ENCODE measurements at regions not wholly inside any gene's neighbourhood (a gene's known extent, or its start where the extent isn't known, plus 50 kb on each side); places are given as distances from the start of the nearest gene placed in this dataset.

GRCh38 chrX:131792789-131793462, 230.2 kb upstream of the STK26 start:
- Histone ChIP-seq H3K4me3 (replicated peaks in 1 of 3; ENCODE audit: insufficient read depth in 1 of 3, low read depth in 1 of 3, low read length in 3 of 3) (no peak overlapping the region), H3K79me2 (ENCODE audit: control insufficient read depth, insufficient read depth, low read length) (no peaks in the 10 kb centered on the region), H3K9me1 (replicated peaks; ENCODE audit: control insufficient read depth, extremely low read depth, insufficient read depth, low read length) (no peaks in the 10 kb centered on the region), H2AFZ (ENCODE audit: low read depth, low read length) (no peak overlapping the region), H3K27ac (ENCODE audit: insufficient read depth, low read depth, low read length) (no peak overlapping the region), H3K9ac (replicated peaks; ENCODE audit: extremely low read depth, insufficient read depth, low read length) (no peak overlapping the region), H3K4me2 (ENCODE audit: insufficient read depth, low read length) (no peak overlapping the region), H4K20me1 (replicated peaks; ENCODE audit: control insufficient read depth, extremely low read depth, insufficient read depth, low read length) (no peaks in the 10 kb centered on the region), H3K27me3 (ENCODE audit: control insufficient read depth in 2 of 2, insufficient read depth in 2 of 2, low read length in 2 of 2) (no peaks in the 10 kb centered on the region), H3K9me3 (replicated peaks; ENCODE audit: control insufficient read depth, insufficient read depth, low read length) (no peaks in the 10 kb centered on the region), H3K4me1 (ENCODE audit: control insufficient read depth, extremely low read depth, insufficient read depth, low read length) (no peaks in the 10 kb centered on the region), H3K36me3 (ENCODE audit: control insufficient read depth in 2 of 2, extremely low read depth in 1 of 2, insufficient read depth in 2 of 2, low read length in 2 of 2) (no peaks in the 10 kb centered on the region)
- ChIA-PET POLR2A (no interaction called here), CTCF (no interaction called here)
- no TSS peak for BruUV-seq (replicated peaks)
- DNase-seq (ENCODE audit: low read depth, low spot score), result no peak
- dilution Hi-C loops (cut with MboI; ENCODE audit: extremely low pct_ligation_motif_present, low sequenced_read_pairs) (no loop called here), intact Hi-C loops (cut with micrococcal nuclease) (no loop called here)
- FAIRE-seq, result no peak
- TF ChIP-seq POLR2AphosphoS5 (IDR thresholded peaks at IDR 0.05; ENCODE audit: insufficient read depth, low read depth, low read length) (no peak), POLR2A (IDR thresholded peaks at IDR 0.05; ENCODE audit: low read depth, low read length) (no peak), FOS (IDR thresholded peaks at IDR 0.05; ENCODE audit: borderline replicate concordance, insufficient read depth, low read length) (no peak), MYC (IDR thresholded peaks at IDR 0.05; ENCODE audit: low read depth, low read length) (no peak), JUN (IDR thresholded peaks at IDR 0.05; ENCODE audit: borderline replicate concordance, insufficient read depth, insufficient read length, low read depth) (no peak), GATA2 (IDR thresholded peaks at IDR 0.05; ENCODE audit: insufficient read depth, insufficient read length, low read depth, low read length) (no peak), EZH2 (IDR thresholded peaks at IDR 0.05; ENCODE audit: borderline replicate concordance, low read depth, low read length, severe bottlenecking) (no peak)
- TF ChIP-seq, protein P1, sequence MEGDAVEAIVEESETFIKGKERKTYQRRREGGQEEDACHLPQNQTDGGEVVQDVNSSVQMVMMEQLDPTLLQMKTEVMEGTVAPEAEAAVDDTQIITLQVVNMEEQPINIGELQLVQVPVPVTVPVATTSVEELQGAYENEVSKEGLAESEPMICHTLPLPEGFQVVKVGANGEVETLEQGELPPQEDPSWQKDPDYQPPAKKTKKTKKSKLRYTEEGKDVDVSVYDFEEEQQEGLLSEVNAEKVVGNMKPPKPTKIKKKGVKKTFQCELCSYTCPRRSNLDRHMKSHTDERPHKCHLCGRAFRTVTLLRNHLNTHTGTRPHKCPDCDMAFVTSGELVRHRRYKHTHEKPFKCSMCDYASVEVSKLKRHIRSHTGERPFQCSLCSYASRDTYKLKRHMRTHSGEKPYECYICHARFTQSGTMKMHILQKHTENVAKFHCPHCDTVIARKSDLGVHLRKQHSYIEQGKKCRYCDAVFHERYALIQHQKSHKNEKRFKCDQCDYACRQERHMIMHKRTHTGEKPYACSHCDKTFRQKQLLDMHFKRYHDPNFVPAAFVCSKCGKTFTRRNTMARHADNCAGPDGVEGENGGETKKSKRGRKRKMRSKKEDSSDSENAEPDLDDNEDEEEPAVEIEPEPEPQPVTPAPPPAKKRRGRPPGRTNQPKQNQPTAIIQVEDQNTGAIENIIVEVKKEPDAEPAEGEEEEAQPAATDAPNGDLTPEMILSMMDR (IDR thresholded peaks at IDR 0.05; ENCODE audit: extremely low read depth in 1 of 2, insufficient read depth in 1 of 2, low read depth in 1 of 2, low read length in 2 of 2), result no peak
- TF ChIP-seq, protein P2, sequence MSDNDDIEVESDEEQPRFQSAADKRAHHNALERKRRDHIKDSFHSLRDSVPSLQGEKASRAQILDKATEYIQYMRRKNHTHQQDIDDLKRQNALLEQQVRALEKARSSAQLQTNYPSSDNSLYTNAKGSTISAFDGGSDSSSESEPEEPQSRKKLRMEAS (IDR thresholded peaks at IDR 0.05; ENCODE audit: insufficient read depth, insufficient read length), result no peak

Measured in endothelial cell of umbilical vein (primary cell).